ENCODE measurements at regions not wholly inside any gene's neighbourhood (a gene's known extent, or its start where the extent isn't known, plus 50 kb on each side); places are given as distances from the start of the nearest gene placed in this dataset.

DNA sequence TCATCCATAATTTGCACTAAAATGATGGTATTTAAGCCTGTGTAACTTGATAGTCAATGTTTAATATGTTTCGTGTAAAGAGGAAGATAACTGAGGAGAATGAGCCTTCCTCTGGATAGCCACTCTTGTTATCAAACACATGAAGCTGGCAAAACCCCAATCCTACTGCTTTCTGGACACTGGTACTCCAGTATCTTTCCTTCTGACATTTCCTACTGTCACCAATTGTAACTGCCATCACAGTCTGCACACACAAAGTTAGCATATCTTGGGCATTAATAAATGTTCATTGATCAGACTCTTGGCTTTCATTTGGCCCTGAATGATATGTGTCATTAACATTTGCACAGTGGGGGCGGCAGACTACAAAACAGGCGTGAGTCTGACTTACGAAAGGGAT, 419.1 kb downstream of the TMA16 start:
- TF ChIP-seq CTCF (IDR thresholded peaks at IDR 0.05) (no peak), POLR2A (IDR thresholded peaks at IDR 0.05) (no peak)
